ENCODE measurements at regions not wholly inside any gene's neighbourhood (a gene's known extent, or its start where the extent isn't known, plus 50 kb on each side); places are given as distances from the start of the nearest gene placed in this dataset.

- no peak for DNase-seq (ENCODE audit: extremely low read depth in 1 of 2, low read depth in 1 of 2)
Measured at GRCh38 chr2:20523073-20523798, 76.4 kb downstream of the RHOB start.

DNA sequence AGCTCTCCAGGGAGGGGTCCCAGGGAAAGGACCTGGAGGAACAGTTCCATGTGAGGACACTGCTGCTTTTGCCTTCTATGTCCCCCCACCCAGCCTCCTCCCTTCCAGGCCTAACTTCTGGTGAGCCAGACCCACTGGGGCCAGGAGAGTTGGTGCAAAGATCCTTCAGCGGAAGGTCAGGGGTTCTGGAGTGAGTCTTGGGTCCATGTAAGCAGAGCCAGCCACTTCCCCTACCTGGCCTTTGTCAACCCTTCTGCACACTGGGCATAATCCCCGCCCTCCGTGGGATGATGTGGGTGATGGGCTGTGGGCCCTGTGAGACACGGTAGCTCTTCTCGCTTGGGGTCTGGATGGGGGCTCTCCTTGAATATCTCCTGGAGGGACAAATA, 76.9 kb downstream of the RHOB start:
- no peak for DNase-seq (ENCODE audit: extremely low read depth in 1 of 2, low read depth in 1 of 2)

GRCh38 chr2:20524412-20525040, 77.7 kb downstream of the RHOB start:
- no peak for DNase-seq (ENCODE audit: extremely low read depth in 1 of 2, low read depth in 1 of 2)

DNA sequence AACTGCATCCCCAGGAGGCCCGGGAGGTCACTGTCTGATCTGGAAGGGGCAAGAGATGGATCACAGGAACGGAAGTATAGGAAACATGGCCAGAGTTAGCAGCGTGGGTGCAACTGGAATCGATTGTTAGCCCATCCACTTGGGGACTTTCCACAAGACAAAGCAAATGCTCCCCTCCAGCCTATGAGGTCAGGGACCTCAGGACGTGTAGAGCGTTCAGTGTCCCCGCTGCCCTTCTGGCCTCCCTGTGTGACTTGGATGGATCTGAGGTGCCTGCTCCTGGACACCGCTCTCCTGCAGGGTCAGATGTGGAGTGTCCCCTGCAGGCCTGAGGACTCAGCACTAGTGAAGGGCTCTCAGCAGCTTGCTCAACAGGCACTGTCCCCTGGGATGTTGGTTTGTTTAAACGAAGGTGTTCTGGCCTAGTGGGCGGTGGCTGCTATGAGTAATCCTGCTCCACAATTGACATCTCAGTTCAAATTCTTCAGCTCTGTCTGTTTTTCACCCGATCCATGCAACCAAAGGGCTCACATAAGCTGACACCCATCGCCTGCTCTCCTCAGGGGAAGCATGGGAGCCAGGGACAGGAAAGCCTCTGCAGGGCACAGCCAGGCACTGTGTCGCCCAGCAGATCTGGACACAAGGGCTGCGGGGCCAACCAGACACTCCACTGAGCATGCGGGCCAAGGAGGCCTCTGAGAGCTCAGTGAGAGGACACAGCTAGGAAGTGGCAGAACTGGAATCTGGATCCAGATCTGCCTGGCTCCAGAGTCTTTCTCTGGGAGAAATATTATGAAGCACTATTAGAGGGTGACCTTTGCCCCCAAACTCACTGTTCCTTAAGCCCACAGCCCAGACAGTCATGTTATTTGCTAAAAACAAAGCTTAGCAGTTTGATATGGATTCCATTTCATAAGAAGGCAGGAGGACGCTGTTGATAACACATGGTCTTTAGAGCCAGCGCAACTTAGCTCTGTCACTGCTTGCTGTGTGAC, 78.5 kb downstream of the RHOB start:
- DNase-seq (ENCODE audit: extremely low read depth in 1 of 2, low read depth in 1 of 2): no peak

- DNase-seq (ENCODE audit: extremely low read depth in 1 of 2, low read depth in 1 of 2): no peak
Measured at GRCh38 chr2:20526160-20526559, 79.3 kb downstream of the RHOB start.

- no peak for DNase-seq (ENCODE audit: extremely low read depth in 1 of 2, low read depth in 1 of 2)
Measured at GRCh38 chr2:20526708-20527107, 79.8 kb downstream of the RHOB start.

GRCh38 chr2:20528713-20529112, 81.8 kb downstream of the RHOB start:
- no peak for DNase-seq (ENCODE audit: extremely low read depth in 1 of 2, low read depth in 1 of 2)

GRCh38 chr2:20530520-20530919, 83.6 kb downstream of the RHOB start:
- no peak for DNase-seq (ENCODE audit: extremely low read depth in 1 of 2, low read depth in 1 of 2)

GRCh38 chr2:20531633-20532262, 84.9 kb downstream of the RHOB start:
- no peak for DNase-seq (ENCODE audit: extremely low read depth in 1 of 2, low read depth in 1 of 2)

GRCh38 chr2:20532634-20533437, 86.0 kb downstream of the RHOB start:
- DNase-seq (ENCODE audit: extremely low read depth in 1 of 2, low read depth in 1 of 2): no peak

- DNase-seq (ENCODE audit: extremely low read depth in 1 of 2, low read depth in 1 of 2): no peak
Measured at GRCh38 chr2:20533993-20534622, 87.2 kb downstream of the RHOB start.

- no peak for DNase-seq (ENCODE audit: extremely low read depth in 1 of 2, low read depth in 1 of 2)
Measured at GRCh38 chr2:20534913-20535801, 88.3 kb downstream of the RHOB start.

DNA sequence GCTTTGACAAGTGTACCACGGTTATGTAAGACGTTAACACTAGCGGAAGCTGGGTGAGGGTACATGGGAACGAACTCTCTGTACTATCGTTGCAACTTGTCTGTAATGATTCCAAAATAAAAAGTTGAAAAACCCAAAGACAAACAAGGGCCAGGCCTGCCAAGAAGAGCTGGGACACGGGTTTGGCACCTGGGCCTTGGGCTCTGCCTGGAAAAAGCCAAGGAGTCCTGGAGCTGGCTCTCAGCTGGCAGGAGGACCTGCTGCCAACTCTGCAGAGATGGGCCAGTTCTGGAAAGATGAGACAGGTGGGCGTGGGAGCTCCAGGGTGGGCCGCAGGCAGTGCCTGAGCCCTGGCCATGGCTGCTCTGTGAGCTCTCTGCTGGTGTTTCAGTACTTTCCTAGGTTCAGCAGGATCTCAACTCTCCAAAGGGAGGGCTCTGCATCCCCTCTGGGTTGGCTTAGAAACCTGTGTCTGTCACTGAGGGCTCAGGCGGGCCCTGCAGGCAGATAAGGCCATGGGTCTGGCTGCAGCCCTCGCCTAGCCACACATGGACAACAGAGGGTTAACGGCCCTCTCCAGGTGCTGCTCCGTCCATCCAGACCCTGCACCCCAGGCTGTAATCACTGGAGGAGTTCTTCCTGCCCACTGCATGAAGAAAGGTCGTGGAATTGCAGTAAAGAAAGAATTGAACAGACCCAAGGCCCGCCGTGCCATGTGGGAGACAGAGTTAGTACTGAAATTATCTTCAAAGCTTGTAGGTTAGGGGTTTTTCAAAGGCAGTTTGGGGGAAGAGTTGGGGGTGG, 89.9 kb downstream of the RHOB start:
- DNase-seq (ENCODE audit: extremely low read depth in 1 of 2, low read depth in 1 of 2): no peak

DNA sequence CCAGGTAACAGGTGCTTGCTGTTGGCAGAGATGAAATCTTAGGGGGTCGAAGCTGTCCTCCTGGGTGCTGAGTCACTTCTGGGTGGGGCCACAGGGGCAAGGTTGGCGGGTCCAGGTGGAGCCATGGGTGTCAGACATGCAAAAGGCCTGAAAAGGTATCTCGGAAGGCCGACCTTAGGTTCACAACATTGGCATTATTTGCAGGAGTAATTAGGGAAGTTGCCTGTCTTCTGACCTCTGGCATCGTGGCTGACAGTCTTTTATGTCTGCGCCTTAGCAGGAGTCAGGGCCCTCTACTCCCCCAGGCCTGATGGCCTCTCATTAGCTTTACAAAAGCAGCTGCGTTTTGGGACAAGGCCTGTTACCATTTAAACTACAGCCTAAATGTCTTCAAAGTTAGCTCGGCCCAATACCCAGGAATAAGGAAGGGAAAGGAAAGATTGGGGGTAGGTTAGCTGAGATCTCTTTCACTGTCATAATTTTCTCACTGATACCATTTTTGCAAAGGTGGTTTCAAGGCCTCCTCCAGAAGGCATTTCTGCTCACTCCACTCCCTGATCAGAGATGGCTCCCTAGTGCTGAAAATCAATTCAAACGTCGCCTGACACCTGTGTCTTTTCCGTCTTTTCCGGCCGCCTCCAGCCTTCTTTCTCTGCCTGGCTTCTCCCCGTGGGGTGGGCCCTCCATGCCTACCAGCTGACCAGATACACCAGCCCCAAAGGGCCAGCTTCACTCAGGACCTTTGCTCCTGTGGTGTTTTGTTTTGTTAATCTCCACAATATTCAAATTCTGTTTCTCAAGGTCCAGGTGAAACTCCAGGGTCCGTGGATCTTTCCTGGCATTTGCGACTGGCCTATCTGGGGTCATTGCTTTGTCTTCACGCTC, 90.8 kb downstream of the RHOB start:
- no peak for DNase-seq (ENCODE audit: extremely low read depth in 1 of 2, low read depth in 1 of 2)

GRCh38 chr2:20538308-20539132, 91.6 kb downstream of the RHOB start:
- DNase-seq (ENCODE audit: extremely low read depth in 1 of 2, low read depth in 1 of 2): no peak

- peak in 1 of 2 donors; percentile 11 for DNase-seq (ENCODE audit: extremely low read depth in 1 of 2, low read depth in 1 of 2)
Measured at GRCh38 chr2:20539133-20539719, 92.4 kb downstream of the RHOB start.

Measured in stimulated activated CD8-positive, alpha-beta memory T cell treated with anti-CD3 and anti-CD28 coated beads, Interleukin-7, amount 100 ng/mL, for 48 hours (primary cell).